HK-2 (cell line): ENCODE measurements at regions not wholly inside any gene's neighbourhood (a gene's known extent, or its start where the extent isn't known, plus 50 kb on each side); places are given as distances from the start of the nearest gene placed in this dataset.

Experiments
- DNase-seq: peaks from one replicate; pipeline ENCODE4 v3.0.0-alpha.2; 2018; ENCODE audit not compliant: unreplicated experiment

GRCh38 chr4:89599026-89599425, 237.9 kb downstream of the SNCA start:
- no peak for DNase-seq

- DNase-seq: no peak
These were observed 238.4 kb downstream of the SNCA start for GRCh38 chr4:89598602-89599001.

- no peak for DNase-seq
These were observed 241.7 kb downstream of the SNCA start for GRCh38 chr4:89595125-89595789.

GRCh38 chr4:89590128-89590527, 246.8 kb downstream of the SNCA start:
- no peak for DNase-seq

- DNase-seq: no peak
These were observed 248.5 kb downstream of the SNCA start for GRCh38 chr4:89588421-89588820.

GRCh38 chr4:89587364-89587763, 249.6 kb downstream of the SNCA start:
- no peak for DNase-seq

- DNase-seq: no peak
These were observed 250.1 kb downstream of the SNCA start for GRCh38 chr4:89586864-89587263.

- DNase-seq: peak; percentile 9
These were observed 250.6 kb downstream of the SNCA start for GRCh38 chr4:89586318-89586717.

GRCh38 chr4:89582756-89583505, 254.0 kb downstream of the SNCA start:
- DNase-seq: no peak

GRCh38 chr4:89579771-89580170, 257.2 kb downstream of the SNCA start:
- no peak for DNase-seq

- DNase-seq: no peak
These were observed 260.7 kb downstream of the SNCA start for GRCh38 chr4:89576246-89576645.

- no peak for DNase-seq
These were observed 261.1 kb downstream of the SNCA start for GRCh38 chr4:89575840-89576239.

- DNase-seq: no peak
These were observed 262.8 kb downstream of the SNCA start for GRCh38 chr4:89574176-89574575.

- no peak for DNase-seq
These were observed 263.3 kb downstream of the SNCA start for GRCh38 chr4:89573656-89574055.

- no peak for DNase-seq
These were observed 264.6 kb downstream of the SNCA start for GRCh38 chr4:89572224-89572858.

- DNase-seq: no peak
These were observed 263.3 kb upstream of the GPRIN3 start for GRCh38 chr4:89570931-89571330.

GRCh38 chr4:89567936-89568335, 260.3 kb upstream of the GPRIN3 start:
- DNase-seq: no peak

- DNase-seq: no peak
These were observed 255.8 kb upstream of the GPRIN3 start for GRCh38 chr4:89563431-89563830.

GRCh38 chr4:89562746-89563145, 255.1 kb upstream of the GPRIN3 start:
- no peak for DNase-seq

- DNase-seq: no peak
These were observed 253.4 kb upstream of the GPRIN3 start for GRCh38 chr4:89561048-89561447.

GRCh38 chr4:89558147-89558546, 250.5 kb upstream of the GPRIN3 start:
- no peak for DNase-seq

- no peak for DNase-seq
These were observed 249.2 kb upstream of the GPRIN3 start for GRCh38 chr4:89556601-89557305.
